ENCODE measurements at regions not wholly inside any gene's neighbourhood (a gene's known extent, or its start where the extent isn't known, plus 50 kb on each side); places are given as distances from the start of the nearest gene placed in this dataset.

DNA sequence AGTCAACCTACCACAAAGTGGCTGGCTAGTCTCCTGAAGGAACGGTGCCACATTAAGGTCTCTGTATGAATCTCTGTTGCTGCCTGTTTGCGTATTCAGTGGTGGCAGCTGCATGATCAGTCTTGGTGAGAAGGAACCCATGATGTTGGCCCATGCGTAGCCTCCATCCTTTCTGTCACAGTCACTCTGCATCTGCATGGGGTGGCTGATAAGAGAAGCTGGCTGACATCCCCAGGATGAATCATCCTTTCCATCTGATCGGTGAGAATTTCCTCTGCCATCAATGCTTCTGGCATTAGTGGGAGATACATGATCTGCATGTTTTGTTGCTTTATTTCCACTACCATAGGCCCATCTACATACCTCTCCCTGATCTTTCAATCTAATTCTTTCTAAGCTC is 199.0 kb upstream of the NECTIN1 start:
- ChIA-PET CTCF (no interaction called here), POLR2A (no interaction called here)
- TF ChIP-seq, protein P1, sequence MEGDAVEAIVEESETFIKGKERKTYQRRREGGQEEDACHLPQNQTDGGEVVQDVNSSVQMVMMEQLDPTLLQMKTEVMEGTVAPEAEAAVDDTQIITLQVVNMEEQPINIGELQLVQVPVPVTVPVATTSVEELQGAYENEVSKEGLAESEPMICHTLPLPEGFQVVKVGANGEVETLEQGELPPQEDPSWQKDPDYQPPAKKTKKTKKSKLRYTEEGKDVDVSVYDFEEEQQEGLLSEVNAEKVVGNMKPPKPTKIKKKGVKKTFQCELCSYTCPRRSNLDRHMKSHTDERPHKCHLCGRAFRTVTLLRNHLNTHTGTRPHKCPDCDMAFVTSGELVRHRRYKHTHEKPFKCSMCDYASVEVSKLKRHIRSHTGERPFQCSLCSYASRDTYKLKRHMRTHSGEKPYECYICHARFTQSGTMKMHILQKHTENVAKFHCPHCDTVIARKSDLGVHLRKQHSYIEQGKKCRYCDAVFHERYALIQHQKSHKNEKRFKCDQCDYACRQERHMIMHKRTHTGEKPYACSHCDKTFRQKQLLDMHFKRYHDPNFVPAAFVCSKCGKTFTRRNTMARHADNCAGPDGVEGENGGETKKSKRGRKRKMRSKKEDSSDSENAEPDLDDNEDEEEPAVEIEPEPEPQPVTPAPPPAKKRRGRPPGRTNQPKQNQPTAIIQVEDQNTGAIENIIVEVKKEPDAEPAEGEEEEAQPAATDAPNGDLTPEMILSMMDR (IDR thresholded peaks at IDR 0.05; ENCODE audit: insufficient read depth, low read length, missing control alignments), result no peak
- DNase-seq (ENCODE audit: low read depth, low spot score), result no peak
- H3K4me3 ChIP-seq (ENCODE audit: low read depth, low read length), result no peak overlapping the region

DNA sequence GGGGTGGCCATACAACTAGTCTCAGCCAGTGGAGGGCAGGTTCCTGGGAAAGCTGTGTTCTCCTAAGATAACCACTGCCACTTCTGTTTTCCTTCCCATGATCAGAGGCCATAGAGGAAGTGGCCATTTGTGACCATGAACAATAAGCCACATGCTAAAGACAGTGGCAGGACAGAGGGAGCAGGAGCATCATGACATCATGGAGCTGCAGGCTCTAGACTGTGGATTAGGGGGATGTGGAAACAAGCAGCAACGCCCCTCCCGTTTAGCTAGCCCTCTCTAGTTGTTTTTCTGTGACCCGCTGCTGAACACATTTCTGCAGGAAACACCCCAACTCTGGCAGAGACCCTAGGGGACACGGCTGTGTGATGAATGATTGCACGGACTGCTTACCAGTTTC is 195.0 kb upstream of the NECTIN1 start:
- ChIA-PET POLR2A (no interaction called here), CTCF (no interaction called here)
- DNase-seq (ENCODE audit: low read depth, low spot score), result no peak

DNA sequence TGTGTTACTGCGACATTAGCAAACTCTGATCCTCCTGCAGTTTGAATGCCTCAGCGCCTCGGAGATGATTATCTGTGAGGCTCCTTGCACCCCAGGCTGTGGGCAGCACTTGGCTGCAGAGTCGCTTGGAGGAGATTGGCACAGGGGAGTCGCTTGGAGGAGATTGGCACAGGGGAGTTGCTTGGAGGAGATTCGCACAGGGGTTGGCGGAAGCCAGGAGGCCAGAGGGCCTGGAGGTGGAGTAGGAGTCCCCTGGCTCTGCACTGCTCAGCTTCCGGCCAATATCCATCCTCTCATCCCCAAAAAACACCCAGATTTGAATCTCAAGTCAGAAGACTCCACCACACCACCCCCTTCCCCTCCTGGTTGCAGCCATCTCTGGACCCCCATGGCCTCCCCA is 192.6 kb upstream of the NECTIN1 start:
- POLR2A ChIA-PET, result no interaction called here

More for the DNA sequence above, 195.0 kb upstream of the NECTIN1 start:
- H3K4me3 ChIP-seq (ENCODE audit: low read depth, low read length), result no peak overlapping the region
- TF ChIP-seq, protein P1 (IDR thresholded peaks at IDR 0.05; ENCODE audit: insufficient read depth, low read length, missing control alignments), result no peak

DNA sequence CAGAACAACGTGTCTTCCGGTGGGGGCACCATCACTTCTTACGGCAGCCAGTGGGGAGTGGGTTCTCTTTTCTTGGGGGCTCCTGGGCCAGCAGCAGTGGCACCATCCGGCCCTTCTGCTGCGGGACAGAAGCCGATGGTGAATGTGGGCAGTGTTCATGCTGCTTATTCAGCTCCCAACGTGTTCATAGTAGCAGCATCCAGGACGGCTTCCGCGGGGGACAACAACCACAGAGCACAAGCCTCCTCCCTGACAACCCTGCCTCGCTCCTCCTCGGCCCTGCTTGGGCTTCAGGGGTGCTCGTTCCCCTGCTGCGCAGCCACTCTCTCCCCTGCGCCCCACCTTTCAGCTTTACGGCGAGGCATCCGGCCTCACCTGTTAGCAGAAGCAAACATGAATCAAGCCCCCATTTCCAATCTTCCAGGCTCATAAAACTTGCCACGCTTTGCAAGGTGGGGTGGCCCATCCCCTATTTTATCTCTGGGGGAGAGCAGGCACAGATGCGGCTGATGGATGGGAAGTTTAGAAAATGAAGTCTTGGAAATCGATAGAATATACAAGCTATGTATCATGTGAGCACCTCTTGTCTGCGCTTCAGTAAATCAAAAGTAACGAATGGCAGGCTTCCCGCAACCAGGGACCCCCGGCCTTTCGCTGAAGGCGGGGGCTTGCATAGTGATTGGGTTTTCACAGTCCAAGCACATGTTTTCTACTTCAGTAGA is 191.8 kb upstream of the NECTIN1 start:
- no peak for DNase-seq (ENCODE audit: low read depth, low spot score)
- no peak overlapping the region for H3K4me3 ChIP-seq (ENCODE audit: low read depth, low read length)
- TF ChIP-seq, protein P1 (IDR thresholded peaks at IDR 0.05; ENCODE audit: insufficient read depth, low read length, missing control alignments), result no peak
- POLR2A ChIA-PET, result no interaction called here
- CTCF ChIA-PET, result no interaction called here

More for the DNA sequence above, 192.6 kb upstream of the NECTIN1 start:
- TF ChIP-seq, protein P1 (IDR thresholded peaks at IDR 0.05; ENCODE audit: insufficient read depth, low read length, missing control alignments), result no peak
- no peak overlapping the region for H3K4me3 ChIP-seq (ENCODE audit: low read depth, low read length)
- CTCF ChIA-PET, result no interaction called here
- no peak for DNase-seq (ENCODE audit: low read depth, low spot score)

DNA sequence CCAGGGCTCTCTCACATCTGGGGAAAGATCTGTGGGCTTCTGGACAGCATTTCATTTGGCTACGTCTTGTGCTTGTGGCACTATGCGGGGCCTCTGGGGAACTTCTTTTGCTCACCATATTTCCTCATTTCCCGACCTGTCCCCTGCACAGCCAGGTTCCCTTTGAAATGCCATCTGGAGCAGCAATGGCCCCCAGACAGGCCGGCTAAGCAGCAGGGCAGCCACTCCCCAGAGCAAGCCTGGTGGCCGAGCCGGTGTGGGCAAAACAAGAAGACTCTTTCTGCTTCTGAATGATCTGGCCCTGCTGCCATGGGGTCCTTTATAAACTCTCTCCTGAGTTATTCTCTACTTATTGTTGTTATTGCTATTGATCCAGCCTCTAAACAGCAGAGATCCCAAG is 190.7 kb upstream of the NECTIN1 start:
- DNase-seq (ENCODE audit: low read depth, low spot score), result no peak
- no peak overlapping the region for H3K4me3 ChIP-seq (ENCODE audit: low read depth, low read length)
- ChIA-PET CTCF (no interaction called here), POLR2A (no interaction called here)
- TF ChIP-seq, protein P1 (IDR thresholded peaks at IDR 0.05; ENCODE audit: insufficient read depth, low read length, missing control alignments), result no peak

DNA sequence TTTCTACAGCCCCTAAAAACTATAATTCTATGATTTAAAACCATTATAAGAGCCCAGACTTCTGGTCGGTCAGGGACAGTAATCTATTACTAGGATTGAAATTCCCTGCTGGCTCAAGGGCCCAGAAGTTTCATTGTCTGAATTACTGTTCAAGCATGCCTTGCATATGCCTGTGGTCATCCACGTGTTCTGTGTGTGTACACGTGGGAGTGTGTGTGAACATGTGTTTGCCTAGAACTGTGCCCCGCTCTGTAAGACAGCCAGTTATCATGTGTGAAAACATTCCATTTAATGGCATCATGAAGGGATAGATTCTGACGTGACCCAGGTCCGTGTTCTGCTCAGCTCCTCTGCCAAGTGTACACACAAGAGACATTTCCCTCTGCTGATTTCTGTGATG is 189.3 kb upstream of the NECTIN1 start:
- POLR2A ChIA-PET, result no interaction called here
- TF ChIP-seq, protein P1 (IDR thresholded peaks at IDR 0.05; ENCODE audit: insufficient read depth, low read length, missing control alignments), result no peak
- no peak for DNase-seq (ENCODE audit: low read depth, low spot score)
- no peak overlapping the region for H3K4me3 ChIP-seq (ENCODE audit: low read depth, low read length)
- CTCF ChIA-PET, result no interaction called here
